ENCODE measurements at regions not wholly inside any gene's neighbourhood (a gene's known extent, or its start where the extent isn't known, plus 50 kb on each side); places are given as distances from the start of the nearest gene placed in this dataset.

- TF ChIP-seq CTCF (IDR thresholded peaks at IDR 0.05; ENCODE audit: poor library complexity) (no peak), EZH2 (IDR thresholded peaks at IDR 0.05; ENCODE audit: borderline replicate concordance) (no peak), EZH2phosphoT487 (IDR thresholded peaks at IDR 0.05; ENCODE audit: low read depth, severe bottlenecking, unreplicated experiment) (no peak)
Observed at GRCh38 chr7:21336743-21337142, 91.1 kb upstream of the SP4 start.
